T47D (cell line): ENCODE measurements at regions not wholly inside any gene's neighbourhood (a gene's known extent, or its start where the extent isn't known, plus 50 kb on each side); places are given as distances from the start of the nearest gene placed in this dataset.

Experiments
- DNase-seq, 2 experiments: peaks; one replicate each; pipeline versions ENCODE4 v3.0.0 to v3.0.0-alpha.2; 2011 to 2012; ENCODE audit warnings: low read depth in 1 of 2, low spot score in 1 of 2
- JUND ChIP-seq: IDR thresholded peaks from 2 replicates; pipeline ENCODE4 v1.6.1; 2012; ENCODE audit warnings: low read depth
- in situ Hi-C: cut with HindIII; loops from 2 replicates; pipeline ENCODE4 v1.10.0; 2016; ENCODE audit warnings: low sequenced_read_pairs, low pct_unique_long_range_greater_than_20kb

- in situ Hi-C loops = no loop called here
- no peak for TF ChIP-seq JUND
- no peak for DNase-seq
These were observed 1125.7 kb downstream of the BRINP3 start for GRCh38 chr1:189351960-189352359.

GRCh38 chr1:189356206-189356605 lies 1121.5 kb downstream of the BRINP3 start:
- DNase-seq = no peak
- in situ Hi-C loops = no loop called here
- no peak for TF ChIP-seq JUND

GRCh38 chr1:189357317-189357716 lies 1120.3 kb downstream of the BRINP3 start:
- in situ Hi-C loops = no loop called here
- DNase-seq = no peak
- no peak for TF ChIP-seq JUND

- in situ Hi-C loops = no loop called here
- DNase-seq = no peak
- no peak for TF ChIP-seq JUND
These were observed 1108.1 kb downstream of the BRINP3 start for GRCh38 chr1:189369612-189370011.

GRCh38 chr1:189374816-189375215 lies 1102.8 kb downstream of the BRINP3 start:
- DNase-seq = no peak
- in situ Hi-C loops = no loop called here
- TF ChIP-seq JUND = no peak

GRCh38 chr1:189405419-189405818 lies 1072.2 kb downstream of the BRINP3 start:
- no peak for TF ChIP-seq JUND
- in situ Hi-C loops = no loop called here
- no peak for DNase-seq

- in situ Hi-C loops = no loop called here
- DNase-seq = no peak
- no peak for TF ChIP-seq JUND
These were observed 1067.9 kb downstream of the BRINP3 start for GRCh38 chr1:189409774-189410173.

GRCh38 chr1:189424746-189425331 lies 1052.8 kb downstream of the BRINP3 start:
- in situ Hi-C loops = no loop called here
- TF ChIP-seq JUND = no peak
- DNase-seq = no peak

- TF ChIP-seq JUND = no peak
- in situ Hi-C loops = no loop called here
- peak in 1 of 2 experiments; percentile 77 for DNase-seq
These were observed 1048.1 kb downstream of the BRINP3 start for GRCh38 chr1:189429610-189430009.

- peak in 1 of 2 experiments; percentile 23 for DNase-seq
- in situ Hi-C loops = no loop called here
- no peak for TF ChIP-seq JUND
These were observed 1046.2 kb downstream of the BRINP3 start for GRCh38 chr1:189431447-189431846.

GRCh38 chr1:189432753-189433152 lies 1044.9 kb downstream of the BRINP3 start:
- DNase-seq = no peak
- in situ Hi-C loops = no loop called here
- TF ChIP-seq JUND = no peak

GRCh38 chr1:189434461-189434860 lies 1043.2 kb downstream of the BRINP3 start:
- TF ChIP-seq JUND = no peak
- no peak for DNase-seq
- in situ Hi-C loops = no loop called here

- in situ Hi-C loops = no loop called here
- no peak for DNase-seq
- TF ChIP-seq JUND = no peak
These were observed 1042.3 kb downstream of the BRINP3 start for GRCh38 chr1:189435398-189435797.

- in situ Hi-C loops = no loop called here
- no peak for TF ChIP-seq JUND
- no peak for DNase-seq
These were observed 1038.9 kb downstream of the BRINP3 start for GRCh38 chr1:189438808-189439207.
